CD4-positive, alpha-beta T cell treated with Interleukin-6 for 4 hours (primary cell): ENCODE measurements at regions not wholly inside any gene's neighbourhood (a gene's known extent, or its start where the extent isn't known, plus 50 kb on each side); places are given as distances from the start of the nearest gene placed in this dataset.
"Not testable (repeated sequence)": the region's sequence is repeated elsewhere in the genome, so short reads cannot be mapped to it uniquely, and the experiment has no call there.

ENCODE experiments used
- DNase-seq: peaks from one replicate; pipeline ENCODE4 v3.0.0-alpha.2; 2020; ENCODE audit warnings: mixed read lengths

DNA sequence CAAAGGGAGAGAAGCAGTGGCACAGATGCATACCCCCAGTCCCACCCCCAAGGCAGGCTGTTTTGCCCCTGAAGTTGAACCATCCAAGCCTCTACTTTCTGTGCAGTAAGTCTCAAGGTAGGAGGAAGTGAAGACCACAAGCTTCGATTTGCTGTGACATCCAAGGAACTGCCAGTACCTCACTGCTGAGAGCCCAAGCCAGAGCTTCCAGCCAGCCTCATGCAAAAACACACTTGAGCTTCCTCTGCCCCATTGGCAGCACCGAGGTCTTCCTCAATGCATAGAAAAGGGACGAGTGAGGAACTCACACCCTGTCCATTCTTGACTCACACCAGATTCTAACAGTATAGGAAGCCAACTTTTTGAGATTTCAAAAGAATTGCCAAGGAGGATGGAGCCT is 311.7 kb downstream of the BCL2L11 start:
- not testable (repeated sequence) for DNase-seq

DNA sequence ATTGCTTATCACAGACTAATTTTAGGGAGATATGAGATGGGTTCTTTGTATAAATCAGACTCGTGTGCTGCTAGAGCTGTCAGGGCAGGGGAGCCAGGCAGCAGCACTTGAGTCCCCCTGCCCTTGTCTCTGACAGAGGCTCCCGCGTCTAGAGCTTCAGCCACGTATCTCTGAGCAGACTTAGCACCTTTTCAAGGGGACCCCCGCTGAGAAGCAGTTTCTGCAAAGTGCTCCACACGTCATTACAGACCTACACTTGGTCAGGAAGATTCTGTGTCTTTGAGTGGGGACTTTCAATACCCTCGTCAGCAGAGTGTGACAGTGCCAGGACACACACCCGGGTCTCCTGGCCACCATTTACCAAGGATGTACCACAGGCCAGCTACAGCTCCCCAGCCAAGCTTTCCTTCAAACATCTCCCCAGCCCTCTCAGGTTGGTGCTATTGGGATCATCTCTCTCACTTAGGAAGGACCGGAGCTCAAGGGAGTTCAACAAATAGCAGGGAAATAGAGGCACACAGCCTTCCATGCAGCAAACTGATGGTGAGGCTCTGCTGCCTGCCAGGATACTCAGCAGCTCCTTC is 312.3 kb downstream of the BCL2L11 start:
- DNase-seq, result not testable (repeated sequence)

DNA sequence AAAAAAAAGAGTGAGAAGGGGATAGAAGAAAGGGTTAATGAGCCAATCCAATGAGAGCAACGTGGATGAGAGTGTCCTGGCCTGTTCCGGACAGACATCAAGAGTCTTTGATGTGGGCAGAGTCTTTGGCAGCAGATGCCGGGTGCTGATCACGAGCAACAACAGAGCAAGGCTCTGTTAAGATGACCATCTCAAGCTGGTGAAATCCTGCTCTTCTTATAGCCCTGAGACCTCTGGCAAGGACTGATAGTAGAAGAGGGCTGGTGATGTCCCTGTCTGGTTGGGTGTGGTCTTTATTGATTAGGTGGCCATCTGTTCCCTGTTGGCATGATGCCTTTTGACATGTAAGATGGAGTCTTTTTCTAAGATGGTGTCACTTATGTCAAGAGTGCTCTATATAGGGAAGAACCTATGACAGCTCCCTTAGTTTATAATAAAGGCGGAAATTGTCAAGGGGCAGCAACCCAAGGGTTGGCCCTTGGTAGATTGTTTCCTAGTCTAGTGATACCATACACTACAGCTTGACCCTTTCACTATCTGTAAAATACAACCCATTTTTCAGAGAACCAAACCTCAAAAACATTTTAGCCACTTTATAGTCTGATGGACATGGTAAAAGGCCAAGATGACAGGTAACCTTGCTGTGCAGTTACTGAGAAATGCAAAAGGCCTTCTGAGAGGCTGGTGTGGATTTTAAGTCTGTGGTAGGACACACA is 313.3 kb downstream of the BCL2L11 start:
- not testable (repeated sequence) for DNase-seq

DNA sequence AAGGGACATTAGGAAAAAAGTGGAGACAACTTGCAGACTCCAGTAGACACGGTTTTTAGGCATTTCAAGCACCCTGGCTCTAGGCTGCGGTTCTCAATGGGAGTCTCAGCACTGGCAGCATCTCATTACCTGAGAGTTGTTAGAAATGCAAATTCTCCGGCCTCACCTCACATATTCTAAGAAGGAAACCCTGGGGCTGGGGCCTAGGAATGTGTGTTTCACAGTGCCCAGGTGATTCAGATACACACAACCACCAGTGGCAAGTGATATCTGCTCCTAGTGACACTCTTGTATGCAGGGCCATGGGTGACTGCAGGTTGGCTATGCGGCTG is 313.9 kb downstream of the BCL2L11 start:
- not testable (repeated sequence) for DNase-seq

DNA sequence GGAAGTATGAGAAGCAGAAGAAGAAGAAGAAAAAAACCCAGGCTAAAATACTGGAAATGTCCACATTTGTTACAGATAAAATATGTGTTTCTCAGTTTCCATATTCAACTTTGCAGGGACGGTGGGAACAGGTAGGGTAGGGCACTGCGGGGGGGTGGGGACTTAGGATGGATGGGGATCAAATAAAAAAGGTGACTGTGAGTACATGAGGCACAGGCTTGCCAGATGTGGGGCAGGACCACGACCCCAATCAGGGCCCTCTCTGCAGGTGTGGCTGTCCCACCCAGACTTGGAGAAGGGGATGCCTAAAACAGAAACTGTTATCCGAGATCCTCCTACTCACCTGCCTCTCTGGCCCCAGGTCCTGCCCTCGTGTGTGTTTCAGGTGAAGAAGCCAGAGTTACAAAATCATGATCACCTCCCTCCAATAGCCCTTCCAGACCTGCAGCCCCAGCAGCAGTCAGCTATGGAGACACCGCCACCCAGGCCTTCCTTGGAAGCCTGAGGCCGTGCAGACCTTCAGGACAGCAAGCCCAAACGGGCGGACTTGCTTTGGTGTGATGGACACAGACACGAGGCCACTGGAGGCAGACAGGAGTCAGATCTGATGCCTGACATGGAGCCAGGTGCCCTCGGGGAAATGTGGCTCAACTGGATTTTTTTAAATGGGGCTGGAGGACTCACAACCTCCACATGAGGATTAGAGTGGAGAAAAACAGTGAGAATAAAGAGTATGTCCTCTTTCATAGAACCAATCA is 315.0 kb downstream of the BCL2L11 start:
- DNase-seq, result not testable (repeated sequence)

DNA sequence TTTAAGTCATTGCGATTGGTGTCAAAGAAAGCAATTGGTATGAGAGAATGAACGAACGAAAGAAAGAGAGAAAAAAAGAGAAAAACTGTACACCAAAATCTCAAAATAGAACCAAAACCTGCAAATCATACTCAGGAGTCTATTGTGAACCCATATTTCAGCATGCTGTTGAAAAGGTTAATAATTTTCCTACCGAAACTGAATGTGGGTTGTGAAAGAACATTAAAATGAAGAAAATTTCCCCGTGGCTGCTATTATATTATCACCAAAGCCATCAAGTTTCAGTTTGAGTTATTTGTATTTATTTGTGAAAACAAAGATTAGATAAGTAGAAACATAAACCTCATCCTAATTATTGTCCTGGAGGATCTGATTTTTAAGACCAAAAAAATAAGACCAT is 315.7 kb downstream of the BCL2L11 start:
- not testable (repeated sequence) for DNase-seq

DNA sequence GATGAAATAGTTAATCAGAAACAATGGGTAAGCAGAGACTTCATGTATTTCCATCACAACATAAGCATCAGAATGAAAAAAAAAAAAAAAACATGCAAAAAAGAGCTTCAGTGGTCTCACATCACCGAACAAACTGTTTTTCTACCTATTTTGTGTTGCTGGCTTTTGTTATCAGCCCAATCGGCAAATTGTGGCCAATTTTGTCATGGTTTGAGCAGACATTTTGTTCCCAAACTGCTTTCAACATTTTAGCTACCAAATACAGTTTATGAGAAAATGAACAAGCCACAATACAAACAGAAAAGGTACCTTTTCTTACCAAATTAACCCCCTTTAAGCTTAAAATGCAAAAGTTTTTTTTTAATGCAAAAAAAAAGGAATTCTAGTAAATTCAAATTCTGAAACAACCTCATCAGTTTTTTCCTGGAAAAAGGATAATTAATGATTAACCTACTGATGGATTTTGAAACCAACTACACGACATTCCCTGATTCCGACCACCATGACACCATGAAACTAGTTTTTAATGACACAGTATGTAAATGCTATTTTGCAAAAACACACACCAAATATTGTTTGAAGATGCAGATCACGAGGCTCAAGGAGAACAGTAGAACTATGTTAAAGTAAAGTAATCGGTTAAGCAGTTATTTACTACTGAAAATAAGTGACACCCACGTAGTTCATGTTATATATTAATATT is 316.7 kb downstream of the BCL2L11 start:
- not testable (repeated sequence) for DNase-seq

DNA sequence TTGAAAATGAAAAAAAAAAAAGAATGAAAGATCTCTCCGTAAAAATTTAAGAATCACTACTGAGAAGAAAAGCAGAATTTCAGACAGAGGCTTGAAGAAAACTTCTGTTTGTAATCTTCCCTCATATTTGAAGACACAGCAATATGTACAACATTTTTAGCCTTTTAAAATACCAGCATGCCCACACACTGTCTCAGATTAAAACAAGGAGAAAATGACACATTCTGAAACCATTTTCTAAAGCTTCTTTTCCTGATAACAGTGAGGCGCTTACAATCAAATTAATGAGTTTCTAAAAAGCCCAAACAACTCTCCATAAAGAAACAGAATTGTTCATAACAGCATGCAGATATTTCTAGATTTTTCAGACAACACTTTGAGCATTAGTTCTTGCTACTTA is 317.4 kb downstream of the BCL2L11 start:
- DNase-seq, result not testable (repeated sequence)

DNA sequence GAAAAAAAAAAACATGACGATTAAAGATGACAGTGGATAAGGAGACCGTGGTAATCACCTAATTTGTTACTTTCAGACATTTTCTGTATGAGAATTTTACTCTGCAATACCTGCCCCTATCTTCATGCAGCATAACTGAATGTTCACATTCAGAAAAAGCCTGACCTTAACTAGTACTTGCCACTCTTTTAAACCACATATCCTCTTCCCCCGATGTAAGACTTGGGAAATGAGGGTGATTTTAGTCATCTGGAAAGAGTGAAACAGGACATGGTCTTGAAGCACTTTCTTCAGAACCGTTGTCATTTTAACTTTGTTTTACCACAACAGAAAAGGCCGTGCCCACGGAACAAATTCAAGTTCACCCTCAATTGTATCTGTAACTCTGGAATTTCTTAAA is 318.5 kb downstream of the BCL2L11 start:
- DNase-seq, result not testable (repeated sequence)

DNA sequence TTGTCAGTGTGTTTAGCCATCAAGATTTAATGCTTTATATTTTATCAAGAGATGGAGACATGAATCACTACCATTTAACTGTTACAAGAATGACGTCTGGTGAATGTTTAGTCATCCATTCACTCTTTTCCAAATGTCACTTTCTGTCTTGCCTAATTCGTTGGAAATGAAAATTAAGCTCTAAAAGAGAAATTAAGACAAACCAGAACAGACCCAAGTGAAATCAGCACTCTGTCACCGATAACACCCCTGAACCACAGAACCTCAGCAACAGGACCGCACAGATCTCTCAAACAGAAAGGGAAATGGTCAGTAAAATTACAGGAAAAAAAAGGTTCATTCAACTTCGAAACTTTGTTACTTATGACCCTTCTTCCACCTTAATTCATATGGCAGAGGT is 320.9 kb downstream of the BCL2L11 start:
- DNase-seq, result not testable (repeated sequence)

DNA sequence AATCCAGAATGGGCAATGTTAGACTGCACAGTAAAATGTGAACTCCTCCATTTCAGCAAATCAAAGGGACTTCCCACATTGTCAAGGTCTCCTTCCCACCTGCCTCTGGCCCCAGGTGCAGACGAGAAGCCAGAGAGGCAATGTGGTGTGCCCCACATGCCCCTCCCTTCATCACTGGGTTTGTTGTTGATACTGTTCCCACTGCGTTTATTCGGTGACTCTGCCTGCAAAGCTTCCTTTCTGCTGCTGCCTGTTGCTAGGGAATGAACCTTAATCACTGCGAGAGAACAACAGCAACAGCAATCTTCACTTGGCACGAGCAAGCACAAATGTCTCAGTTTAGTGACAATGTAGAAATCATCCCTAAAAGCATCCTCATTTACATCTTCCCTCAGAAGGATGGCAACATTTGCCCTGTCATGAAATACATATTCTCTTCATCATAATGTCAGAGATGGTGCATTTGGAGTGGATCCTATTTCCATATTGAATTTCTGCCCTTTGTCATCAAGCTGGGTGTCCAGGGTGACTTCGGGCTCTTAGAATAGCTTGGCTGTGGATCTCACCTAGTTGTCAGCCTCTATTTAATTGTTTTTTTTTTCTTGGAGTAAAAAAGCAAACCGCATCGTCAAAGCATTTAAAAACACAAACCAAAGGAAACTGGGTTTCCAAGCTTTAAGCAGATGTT is 322.2 kb downstream of the BCL2L11 start:
- not testable (repeated sequence) for DNase-seq

DNA sequence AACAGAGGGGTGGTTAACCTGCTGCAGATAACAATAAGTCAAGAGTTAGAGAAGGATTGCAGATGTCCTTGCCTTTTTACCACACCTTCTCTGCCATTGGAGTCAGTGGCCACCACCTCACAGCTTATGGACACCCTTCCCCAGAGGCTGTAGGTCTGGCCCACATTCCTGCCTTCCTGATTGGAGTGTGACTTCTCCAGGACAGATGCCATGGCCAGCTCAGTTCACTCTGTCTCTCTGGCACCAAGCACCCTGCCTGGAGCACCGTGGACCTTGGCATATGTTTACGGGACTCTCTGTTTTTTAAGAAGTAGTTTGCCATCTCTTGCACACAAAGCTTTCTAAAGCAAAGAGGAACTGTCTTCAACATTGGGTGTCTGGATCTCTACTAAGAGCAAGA is 323.8 kb downstream of the BCL2L11 start:
- not testable (repeated sequence) for DNase-seq

DNA sequence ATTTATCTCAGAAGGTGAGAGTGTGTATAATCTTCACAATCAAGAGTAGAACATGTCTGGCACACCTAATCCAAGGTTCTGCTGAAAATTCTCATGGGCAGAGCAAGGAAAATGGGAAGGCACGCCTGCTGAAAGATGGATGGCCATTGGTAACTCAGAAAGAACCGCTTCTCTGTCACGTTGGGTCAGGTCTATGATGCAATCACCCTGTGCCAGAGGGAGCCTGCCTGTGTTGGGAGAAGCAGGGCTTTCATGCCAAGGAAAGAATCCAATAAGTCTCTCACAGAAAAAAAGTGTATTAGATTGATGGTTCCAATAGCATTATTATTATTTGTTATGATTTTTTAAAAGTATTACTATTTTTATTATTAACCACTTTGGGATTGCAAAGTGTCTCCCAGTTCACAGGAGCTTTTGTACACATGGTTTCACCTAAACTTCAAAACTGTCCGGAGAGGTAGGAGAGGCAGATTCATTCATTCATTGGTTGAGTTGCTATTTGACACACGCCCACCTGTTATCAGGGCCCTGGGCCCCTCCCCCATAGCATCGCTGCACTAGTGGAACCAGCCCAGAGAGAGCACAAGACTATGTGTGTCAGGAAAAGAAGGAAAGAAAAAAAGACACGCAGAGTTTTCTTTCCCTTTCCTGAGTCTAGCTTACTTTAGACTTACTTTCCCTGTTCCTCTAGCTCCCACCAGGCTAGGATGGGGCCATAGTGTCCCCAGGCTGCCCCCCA is 324.6 kb downstream of the BCL2L11 start:
- not testable (repeated sequence) for DNase-seq

DNA sequence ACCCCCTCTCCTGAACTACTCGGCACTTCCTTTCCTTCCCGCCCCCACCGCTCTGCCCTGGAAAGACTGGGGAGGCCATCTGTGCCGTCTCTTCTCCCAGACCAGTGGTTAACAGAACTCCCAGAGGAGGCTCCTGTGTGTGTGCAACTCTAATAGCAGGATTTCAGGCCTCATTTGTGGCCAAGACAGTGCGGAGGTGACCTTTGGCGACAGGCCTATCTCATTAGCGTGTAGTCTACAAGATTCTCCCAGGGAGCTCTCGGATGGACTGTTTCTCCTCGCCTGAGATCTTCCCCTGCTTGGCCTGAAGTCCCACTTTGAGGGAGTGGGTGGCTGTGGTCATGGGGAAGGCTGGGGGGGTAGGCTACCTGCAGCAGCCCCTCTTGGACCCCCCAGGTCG is 325.2 kb downstream of the BCL2L11 start:
- DNase-seq, result not testable (repeated sequence)

DNA sequence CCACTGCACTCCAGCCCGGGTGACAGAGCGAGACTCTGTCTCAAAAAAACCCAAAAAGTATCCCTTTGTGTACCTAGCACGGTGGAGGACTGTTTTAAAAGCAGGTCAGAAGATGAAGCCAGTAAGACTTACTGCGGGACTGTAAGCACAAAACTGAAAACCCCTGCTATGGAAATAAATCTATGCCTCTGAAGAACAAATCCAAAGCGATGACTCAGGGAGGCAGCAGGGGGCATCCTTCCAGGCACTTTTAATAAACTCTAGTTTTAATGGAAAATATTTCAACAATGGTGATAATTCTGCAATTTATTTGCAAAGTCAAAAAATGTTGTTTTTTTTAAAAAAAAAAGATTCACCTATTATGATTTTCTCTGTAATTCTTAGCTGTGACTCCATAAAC is 326.8 kb downstream of the BCL2L11 start:
- not testable (repeated sequence) for DNase-seq

DNA sequence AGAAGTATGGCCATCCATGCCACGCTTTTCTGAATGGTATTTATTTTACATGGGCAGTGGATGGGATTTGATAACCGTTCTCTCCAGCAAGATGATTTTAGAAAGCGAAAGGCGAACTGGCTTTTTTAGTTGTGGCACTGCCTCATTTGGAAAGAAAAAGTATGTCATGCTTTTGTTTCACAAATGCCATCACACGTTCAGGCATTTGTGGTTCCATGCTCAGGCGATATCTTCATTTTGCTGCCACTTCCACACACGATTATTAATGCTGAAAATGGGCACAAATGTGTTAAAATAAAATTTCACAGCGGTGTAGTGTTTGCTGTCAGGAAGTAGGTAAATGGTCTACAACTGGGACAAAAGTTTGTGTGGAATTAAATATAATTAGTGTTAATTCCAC is 328.1 kb downstream of the BCL2L11 start:
- DNase-seq, result not testable (repeated sequence)

DNA sequence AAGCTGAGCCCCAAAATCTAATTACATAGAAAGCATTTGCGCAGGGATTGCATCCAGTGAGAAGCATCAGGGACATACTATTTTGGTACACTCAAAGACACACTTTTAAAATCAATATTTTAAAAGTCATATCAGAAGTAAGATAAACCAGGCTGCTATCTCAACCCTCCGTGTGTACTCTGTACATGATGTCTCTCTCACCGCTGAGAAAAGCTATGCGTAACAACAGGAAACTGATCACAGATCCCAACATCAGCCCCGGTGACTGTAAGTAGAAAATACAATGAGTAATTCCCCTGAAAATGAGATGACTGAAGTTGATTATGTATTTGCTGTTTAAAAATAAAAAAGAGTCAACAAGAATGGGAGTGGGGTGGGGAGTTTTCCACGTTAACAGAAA is 329.8 kb downstream of the BCL2L11 start:
- DNase-seq, result not testable (repeated sequence)

DNA sequence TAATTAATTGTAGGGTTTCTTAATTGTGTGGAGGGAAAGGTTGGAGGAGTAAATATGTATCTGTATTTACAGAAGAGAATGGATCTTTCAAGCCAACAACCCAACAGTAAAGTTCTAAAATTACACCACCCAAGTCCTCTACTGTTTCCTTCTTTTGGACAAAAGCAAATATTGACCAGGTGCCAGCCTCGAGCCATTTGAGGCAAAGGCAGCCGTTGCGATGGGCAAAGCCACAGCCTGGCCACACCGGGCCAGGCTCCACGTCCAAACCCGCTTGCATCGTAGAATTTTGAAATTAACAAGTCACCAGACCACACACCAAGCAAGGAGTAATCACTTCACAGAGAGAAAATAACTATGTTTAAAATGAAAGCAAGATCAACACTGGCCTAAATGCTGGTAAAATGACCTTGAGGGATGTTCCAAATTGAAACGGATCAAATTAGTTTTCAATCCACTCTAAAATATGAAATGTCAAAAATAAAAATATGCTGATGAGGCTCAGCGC is 331.0 kb downstream of the BCL2L11 start:
- not testable (repeated sequence) for DNase-seq

DNA sequence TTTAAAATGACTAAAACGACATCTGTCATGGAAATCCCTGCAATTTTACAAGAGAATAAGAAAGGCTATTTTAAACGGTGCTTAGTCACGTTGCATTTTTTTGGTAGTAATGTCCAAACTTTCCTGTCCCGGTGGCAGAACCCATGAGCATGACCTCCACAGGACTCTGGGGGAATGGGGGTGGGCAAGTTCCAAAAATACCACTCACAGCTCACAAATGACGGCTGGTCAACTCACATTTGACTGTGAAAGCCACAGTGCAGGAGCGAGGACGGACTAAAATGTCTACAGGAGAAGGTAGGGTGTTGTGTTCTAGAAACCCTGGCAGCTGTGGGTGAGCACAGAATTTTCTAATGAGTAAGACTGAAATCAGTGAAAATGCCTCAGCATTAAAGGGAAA is 331.5 kb downstream of the BCL2L11 start:
- not testable (repeated sequence) for DNase-seq

DNA sequence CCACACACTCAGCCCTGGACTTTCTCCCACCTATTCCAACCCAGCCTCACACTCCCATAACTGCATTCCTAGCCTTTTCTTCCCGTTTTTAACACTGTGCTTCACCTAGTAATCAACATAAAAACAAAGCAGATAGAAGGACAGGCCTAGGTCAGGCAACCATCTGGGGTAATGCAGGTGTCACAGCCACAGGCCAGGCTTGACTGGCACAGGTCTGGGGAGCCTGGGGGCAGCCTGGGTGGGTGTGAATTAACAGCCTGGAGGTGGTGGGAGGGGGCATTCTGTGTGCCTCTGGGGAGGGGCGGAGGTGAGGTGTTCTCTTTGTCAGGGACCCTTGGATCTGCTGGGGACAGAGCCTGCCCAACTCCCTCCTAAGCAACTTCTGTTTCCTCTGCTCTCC is 332.6 kb downstream of the BCL2L11 start:
- DNase-seq, result not testable (repeated sequence)

DNA sequence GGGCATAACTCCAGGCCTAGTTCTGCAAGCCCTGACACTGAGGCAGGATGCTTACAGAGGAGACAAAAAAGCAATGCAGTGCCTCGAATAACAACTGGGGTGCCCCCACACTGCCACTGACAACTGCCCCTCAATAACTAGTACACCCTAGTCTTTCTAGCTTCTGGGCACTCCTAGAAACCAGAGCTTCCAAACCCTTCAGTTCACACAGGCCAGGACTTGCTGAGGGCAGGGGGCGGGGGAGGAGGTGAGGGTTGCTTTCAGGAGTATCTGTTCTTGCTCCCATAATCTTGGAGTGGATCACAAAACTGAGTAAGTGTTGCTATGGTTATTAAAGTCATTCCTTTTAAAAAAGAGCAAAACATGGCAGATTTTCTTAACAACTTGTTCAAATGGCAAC is 333.1 kb downstream of the BCL2L11 start:
- not testable (repeated sequence) for DNase-seq

DNA sequence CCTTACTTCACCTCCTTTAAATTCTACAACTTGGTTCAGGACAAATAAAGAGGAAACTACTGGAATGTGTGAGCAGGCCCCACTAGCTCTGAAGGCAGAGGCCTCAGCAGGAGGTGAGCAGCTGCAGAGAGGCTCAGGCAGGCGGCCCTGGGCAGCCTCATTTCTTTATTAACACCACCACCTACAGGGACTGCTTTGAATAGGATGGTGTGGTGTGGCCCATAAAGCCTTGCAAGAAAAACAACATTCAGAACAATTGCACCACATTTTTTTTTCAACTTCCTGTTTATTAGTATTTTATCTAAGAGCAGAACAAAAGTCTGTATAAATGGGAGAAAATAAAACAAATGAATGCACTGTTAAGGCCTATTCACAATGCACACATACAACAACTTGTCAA is 333.7 kb downstream of the BCL2L11 start:
- peak; percentile 29 for DNase-seq
